DMS153 (cell line): ENCODE measurements at regions not wholly inside any gene's neighbourhood (a gene's known extent, or its start where the extent isn't known, plus 50 kb on each side); places are given as distances from the start of the nearest gene placed in this dataset.
"Not testable (repeated sequence)": the region's sequence is repeated elsewhere in the genome, so short reads cannot be mapped to it uniquely, and the experiment has no call there.

Experiments used
- DNase-seq: peaks from one replicate; lab custom pipeline; 2025; lab: John Stamatoyannopoulos, UW

- no peak for DNase-seq
These were observed 317.7 kb upstream of the ESRRG start for GRCh38 chr1:217040711-217041455.

DNA sequence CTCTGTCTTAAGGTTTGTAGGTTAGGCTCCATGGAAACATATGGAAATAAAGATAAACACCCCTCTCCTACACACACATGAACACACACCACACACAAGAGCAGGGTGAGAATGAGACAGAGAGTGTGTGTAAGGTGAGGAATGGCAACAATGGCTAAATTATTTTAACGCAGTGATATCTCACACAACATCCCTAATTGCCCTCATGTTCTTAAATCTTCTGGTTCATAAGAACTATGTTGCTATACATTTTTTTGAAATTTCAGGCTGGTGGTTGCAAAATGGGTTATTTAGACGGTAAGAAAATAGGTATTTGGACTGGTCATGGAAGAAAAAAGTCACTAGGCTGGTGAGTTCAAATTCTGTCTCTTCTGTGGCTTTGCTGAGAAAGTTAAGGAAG is 316.7 kb upstream of the ESRRG start:
- DNase-seq, result no peak

DNA sequence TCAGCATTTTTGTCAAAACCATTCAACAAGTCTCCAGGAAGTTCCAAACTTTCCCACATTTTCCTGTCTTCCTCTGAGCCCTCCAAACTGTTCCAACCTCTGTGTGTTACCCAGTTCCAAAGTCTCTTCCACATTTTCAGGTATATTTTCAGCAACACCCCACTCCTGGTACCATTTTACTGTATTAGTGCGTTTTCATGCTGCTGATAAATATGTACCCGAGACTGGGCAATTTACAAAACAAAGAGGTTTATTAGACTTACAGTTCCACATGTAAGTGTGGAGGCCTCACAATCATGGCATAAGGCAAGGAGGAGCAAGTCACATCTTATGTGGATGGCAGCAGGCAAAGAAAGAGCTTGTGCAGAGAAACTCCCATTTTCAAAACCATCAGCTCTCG is 315.9 kb upstream of the ESRRG start:
- DNase-seq, result not testable (repeated sequence)

DNA sequence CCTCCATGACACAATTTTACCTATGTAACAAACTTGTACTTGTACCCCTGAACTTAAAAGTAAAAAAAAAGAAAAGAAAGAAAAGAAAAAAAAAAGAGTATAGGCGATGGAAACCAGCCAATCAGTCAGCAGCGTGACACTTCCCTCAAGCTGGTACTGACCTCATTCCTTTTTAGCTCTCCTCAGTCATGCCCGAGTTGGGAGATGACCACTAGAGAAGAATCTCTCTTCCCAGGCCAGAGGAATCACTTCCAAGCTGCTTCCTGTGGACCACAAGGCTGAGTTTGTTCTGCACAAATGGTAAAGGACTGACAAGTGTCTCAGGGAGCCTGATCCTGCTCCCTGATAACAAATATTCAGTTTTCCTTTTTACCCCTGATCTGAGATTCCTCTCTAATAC is 313.5 kb upstream of the ESRRG start:
- DNase-seq, result no peak

DNA sequence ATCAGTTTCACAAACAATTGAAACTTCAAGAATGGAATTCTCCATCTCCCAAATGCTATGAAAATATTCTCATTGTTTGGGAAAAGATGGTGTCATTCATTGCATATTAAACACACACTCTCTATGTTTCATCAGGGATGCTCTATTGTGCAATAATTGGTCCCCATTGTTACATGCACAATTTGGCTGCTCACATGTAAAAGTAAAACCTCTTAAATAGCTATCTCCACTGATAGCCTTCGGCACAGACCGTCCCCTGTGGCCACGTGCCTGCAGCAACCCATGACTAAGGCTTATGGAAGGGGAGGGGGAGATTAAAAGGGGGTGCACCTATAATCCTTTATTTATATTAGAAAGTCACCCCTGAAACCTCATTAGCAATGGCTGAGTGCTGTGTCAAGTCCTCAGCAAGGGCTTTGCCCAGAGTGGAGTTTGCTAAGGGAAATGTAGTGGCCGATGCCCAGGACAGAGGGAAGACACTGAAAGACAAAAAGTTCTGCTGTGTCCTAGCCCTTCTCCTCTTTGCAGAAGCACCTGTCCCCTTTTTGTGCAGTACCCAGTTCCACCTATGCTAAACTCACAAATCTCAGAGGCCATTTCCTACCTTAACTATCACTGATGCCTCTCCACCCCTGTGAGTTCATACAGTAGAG is 309.6 kb upstream of the ESRRG start:
- DNase-seq, result no peak

DNA sequence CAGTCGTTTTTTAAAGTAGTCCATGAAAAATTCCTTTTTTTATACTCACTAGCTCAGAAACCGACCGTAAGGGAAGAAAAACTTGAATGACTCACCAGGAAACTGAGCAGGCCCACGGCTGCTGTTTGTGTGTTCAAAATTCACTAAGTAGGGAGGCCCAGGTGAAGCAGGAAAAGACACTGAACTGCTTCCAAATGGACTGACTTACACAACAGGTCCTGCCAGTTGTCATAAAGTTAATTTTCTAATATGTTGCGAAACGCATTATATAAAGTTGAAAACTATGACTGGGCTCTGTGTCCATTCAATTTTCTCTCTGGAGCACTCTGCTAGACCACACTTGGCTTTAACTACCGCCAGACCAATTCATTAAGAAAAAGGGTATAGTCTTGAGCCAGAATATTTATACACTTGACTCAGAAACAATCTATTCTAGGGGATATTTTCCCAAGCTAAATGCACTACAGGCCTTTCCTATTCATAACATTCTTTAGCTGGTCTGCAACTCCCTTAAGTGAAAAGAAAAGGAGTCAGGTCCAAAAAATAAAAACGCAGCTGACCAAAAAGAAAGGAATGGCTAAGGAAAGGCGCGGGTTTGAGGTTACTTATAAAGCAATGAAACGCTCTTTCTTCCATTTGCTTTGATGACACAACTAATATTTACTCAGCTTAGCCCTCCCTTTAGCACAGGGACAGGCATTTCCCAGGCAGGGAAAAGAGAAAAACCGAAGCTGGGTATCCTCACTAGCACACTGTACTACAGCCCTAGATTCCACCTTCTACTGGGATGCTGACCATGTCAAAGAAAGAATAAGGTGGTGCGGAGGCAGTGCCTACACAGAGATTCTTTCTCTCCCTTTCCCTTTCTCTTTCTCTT is 306.3 kb upstream of the ESRRG start:
- peak; percentile 14 for DNase-seq

DNA sequence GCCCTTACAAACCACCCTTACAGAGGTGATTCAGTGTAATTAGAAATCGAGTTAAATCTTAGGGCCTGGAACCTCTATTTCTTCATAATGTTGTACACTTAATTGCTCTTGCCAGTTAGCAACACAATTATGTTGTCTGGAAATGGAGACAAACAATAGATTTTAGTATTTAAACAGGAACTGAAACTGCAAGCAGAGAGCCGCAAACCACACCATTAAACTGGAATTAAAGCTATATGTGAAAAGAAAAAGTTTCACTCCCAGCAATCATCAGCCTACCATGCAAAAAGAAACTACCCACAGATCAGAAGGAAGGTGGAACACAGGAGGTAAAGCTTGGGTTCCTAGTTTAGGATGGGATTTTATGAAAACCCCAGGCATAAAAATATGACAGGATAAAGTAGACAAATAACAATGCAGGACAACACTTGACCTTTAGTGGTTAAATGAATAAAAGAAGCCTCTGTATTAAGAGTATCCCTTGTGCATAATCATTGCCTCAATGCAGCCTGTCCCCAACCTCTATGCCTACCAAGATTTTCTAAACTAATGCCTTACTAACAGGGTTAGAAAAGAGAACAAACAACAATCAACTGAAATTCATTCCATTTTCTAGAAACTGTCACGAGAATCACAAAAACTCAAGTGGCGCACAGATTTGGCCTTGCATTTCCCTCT is 304.3 kb upstream of the ESRRG start:
- DNase-seq, result no peak

- no peak for DNase-seq
These were observed 303.3 kb upstream of the ESRRG start for GRCh38 chr1:217026531-217026930.

DNA sequence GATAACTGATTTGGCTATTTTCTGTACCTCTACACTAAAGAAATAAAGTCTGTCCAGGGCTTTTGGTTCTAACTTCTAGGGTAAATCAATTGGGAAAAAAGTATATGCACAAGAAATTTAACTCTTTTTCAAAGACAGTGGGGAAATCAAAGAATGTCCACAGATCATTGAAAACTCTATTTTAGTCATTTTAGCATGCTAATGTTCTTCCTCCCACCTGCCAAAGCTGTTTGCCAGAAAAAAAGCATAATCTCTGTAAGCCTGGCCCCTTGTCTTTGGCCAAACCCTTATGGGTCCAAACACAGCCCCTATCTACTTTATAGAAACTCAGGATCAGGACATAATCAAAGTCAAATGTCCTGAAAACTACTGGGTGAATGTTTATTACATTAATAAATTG is 302.2 kb upstream of the ESRRG start:
- no peak for DNase-seq

GRCh38 chr1:217024911-217025310 is 301.7 kb upstream of the ESRRG start:
- no peak for DNase-seq

DNA sequence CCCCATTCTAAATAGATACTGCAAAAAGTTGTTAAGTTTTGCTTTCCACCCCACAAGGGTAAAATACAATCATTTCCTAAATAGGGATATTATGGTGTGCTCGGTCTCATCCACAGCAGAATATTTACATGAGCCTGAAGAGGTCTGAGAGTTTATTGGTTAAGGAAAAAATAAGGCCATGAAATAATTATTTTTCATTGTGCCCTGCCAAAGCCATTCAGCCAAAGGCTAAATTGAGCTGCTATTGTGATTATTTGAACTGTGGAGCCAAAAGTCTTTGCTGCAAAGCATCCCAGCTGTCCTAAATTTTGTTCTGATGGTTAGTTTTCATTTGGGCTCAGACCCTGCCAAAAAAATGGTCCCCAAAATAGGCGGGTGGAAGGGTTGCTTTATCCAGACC is 298.7 kb upstream of the ESRRG start:
- DNase-seq, result no peak

GRCh38 chr1:217021400-217021799 is 298.2 kb upstream of the ESRRG start:
- DNase-seq, result no peak

GRCh38 chr1:217019475-217019874 is 296.2 kb upstream of the ESRRG start:
- DNase-seq, result no peak

DNA sequence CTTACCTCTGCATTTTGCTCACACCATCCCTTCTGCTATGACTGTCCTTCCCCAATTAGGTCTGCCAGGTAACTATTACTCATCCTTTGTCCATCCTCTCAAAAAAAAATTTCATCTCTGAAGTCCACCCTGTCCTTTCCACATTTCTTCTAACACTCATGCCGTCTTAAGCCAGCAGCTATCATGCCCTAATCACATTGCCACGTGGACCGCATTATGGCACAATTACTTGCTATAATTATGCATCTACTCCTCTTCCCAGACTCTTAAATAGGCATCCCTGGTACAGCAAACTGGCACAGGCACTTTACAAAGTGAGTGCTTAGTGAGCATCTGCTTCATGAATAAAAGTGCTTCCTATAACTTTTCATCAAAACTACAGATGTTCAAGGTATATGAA is 295.4 kb upstream of the ESRRG start:
- no peak for DNase-seq

DNA sequence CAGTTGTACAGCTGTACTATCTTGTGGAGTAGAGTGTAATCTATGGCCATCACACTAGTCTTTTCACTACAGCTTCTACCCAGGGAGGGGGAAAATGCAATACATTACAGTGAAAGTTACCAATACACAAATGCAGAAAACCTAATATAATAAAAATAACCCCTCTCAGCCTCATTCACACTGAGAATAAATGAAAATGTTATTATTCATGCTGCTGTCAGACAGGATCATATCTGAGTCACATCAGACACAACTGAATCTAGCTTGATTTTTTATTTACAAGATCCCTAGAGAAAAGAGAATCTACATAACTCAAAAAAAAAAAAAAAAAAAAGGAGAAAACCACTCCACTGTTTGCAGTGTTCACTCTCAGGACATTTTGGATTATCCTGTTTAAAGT is 293.9 kb upstream of the ESRRG start:
- DNase-seq, result no peak

DNA sequence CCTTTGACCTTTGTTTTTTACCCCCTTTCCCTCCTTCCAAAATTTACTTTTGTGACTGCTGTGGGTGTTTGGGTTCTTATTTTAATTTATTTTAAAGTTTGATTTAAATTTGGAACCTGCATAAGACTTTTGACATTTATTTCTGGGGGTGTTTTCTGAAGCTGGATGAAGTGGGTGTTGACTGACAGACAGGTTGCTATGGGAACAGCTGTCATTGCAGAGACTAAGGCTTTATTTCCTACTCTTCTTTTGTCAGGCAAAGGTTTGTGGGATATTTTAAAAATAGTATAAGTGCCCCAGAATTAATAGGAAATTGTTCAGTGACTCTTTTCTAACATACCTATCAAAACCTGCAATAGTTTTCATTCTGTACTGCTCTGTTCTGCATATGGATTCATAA is 290.8 kb upstream of the ESRRG start:
- no peak for DNase-seq

- no peak for DNase-seq
These were observed 289.4 kb upstream of the ESRRG start for GRCh38 chr1:217012659-217013058.

- DNase-seq, result no peak
These were observed 287.9 kb upstream of the ESRRG start for GRCh38 chr1:217011097-217011496.

DNA sequence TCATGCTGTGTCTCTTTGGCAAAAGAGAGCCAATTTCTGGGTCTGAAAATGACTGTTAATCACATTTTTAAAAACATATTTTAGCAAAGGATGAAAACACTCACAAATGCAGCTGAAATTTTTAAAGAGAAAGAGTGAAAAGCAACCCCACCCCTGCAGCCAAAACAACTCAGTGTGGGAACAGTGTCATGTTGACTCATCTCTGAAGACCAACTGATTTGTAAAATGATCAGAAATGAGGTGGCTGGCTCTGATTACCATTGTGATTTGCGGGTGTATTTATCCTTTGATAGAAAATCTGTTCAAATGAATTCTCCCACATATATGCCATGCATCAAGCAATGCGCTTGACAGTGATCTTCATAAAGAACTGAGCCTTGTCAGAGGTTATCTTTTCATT is 287.0 kb upstream of the ESRRG start:
- DNase-seq, result no peak

- DNase-seq, result no peak
These were observed 286.1 kb upstream of the ESRRG start for GRCh38 chr1:217009376-217009775.

GRCh38 chr1:217004776-217005436 is 281.7 kb upstream of the ESRRG start:
- DNase-seq, result no peak

- DNase-seq, result no peak
These were observed 280.1 kb upstream of the ESRRG start for GRCh38 chr1:217003355-217003754.
